SK-N-SH treated with all-trans-retinoic acid at 6 μM for 48 hours (cell line): ENCODE measurements at regions not wholly inside any gene's neighbourhood (a gene's known extent, or its start where the extent isn't known, plus 50 kb on each side); places are given as distances from the start of the nearest gene placed in this dataset.

Experiments used
- ATAC-seq: fragments of 200-7000 bp; cut with Tn5 transposase; 3 replicates; pipeline ENCODE4 v1.9.1; 2020; ENCODE audit warnings: mild to moderate bottlenecking, moderate library complexity
- ARNTL ChIP-seq: fragments of 450-650 bp; formaldehyde crosslinking; IDR thresholded peaks from 2 replicates; pipeline ENCODE4 v1.5.0; 2020; ENCODE audit warnings: low read depth, mild to moderate bottlenecking, moderate library complexity, borderline replicate concordance
- BACH2 ChIP-seq: fragments of 250-450 bp; sonication (Bioruptor Pico); IDR thresholded peaks from 2 replicates; pipeline ENCODE4 v1.9.0; 2021; ENCODE audit warnings: mild to moderate bottlenecking, borderline replicate concordance
- CSDC2 ChIP-seq: fragments of 250-450 bp; sonication (Bioruptor Pico); IDR thresholded peaks from 2 replicates; pipeline ENCODE4 v1.5.0; 2020; ENCODE audit warnings: mild to moderate bottlenecking, moderate library complexity
- CSRNP3 ChIP-seq: fragments of 250-450 bp; sonication (Bioruptor Pico); IDR thresholded peaks from 2 replicates; pipeline ENCODE4 v1.5.1; 2021; ENCODE audit warnings: mild to moderate bottlenecking, moderate library complexity
- ESRRG ChIP-seq: fragments of 250-450 bp; sonication (Bioruptor Pico); IDR thresholded peaks from 2 replicates; pipeline ENCODE4 v1.6.1; 2021; ENCODE audit warnings: mild to moderate bottlenecking
- GLIS3 ChIP-seq: fragments of 250-450 bp; sonication (Bioruptor Pico); IDR thresholded peaks from 2 replicates; pipeline ENCODE4 v1.5.0; 2020; ENCODE audit warnings: mild to moderate bottlenecking, moderate library complexity
- ISL1 ChIP-seq: fragments of 250-450 bp; sonication (Bioruptor Pico); IDR thresholded peaks from 2 replicates; pipeline ENCODE4 v2.1.2; 2022; ENCODE audit warnings: mild to moderate bottlenecking, moderate library complexity
- OSR1 ChIP-seq: fragments of 250-450 bp; sonication (Bioruptor Pico); IDR thresholded peaks from 2 replicates; pipeline ENCODE4 v1.8.0; 2022; ENCODE audit warnings: moderate library complexity, mild to moderate bottlenecking, inconsistent platforms
- PATZ1 ChIP-seq: fragments of 250-450 bp; sonication (Bioruptor Pico); IDR thresholded peaks from 2 replicates; pipeline ENCODE4 v1.8.0; 2020; ENCODE audit warnings: mild to moderate bottlenecking, moderate library complexity, borderline replicate concordance
- POU6F1 ChIP-seq: fragments of 250-450 bp; sonication (Bioruptor Pico); IDR thresholded peaks from 2 replicates; pipeline ENCODE4 v1.8.0; 2021; ENCODE audit warnings: low read depth, mild to moderate bottlenecking, moderate library complexity, borderline replicate concordance
- PPARA ChIP-seq: fragments of 250-450 bp; sonication (Bioruptor Pico); IDR thresholded peaks from 2 replicates; pipeline ENCODE4 v1.5.0; 2020; ENCODE audit warnings: mild to moderate bottlenecking, borderline replicate concordance
- RARB ChIP-seq: fragments of 250-450 bp; sonication (Bioruptor Pico); IDR thresholded peaks from 2 replicates; pipeline ENCODE4 v1.8.0; 2021; ENCODE audit warnings: mild to moderate bottlenecking, moderate library complexity
- SNAI2 ChIP-seq: fragments of 250-450 bp; sonication (Bioruptor Pico); IDR thresholded peaks from 2 replicates; pipeline ENCODE4 v1.5.0; 2020; ENCODE audit warnings: mild to moderate bottlenecking, moderate library complexity
- TCF4 ChIP-seq: fragments of 250-450 bp; sonication (Bioruptor Pico); IDR thresholded peaks from 2 replicates; pipeline ENCODE4 v1.8.0; 2021; ENCODE audit warnings: mild to moderate bottlenecking, moderate library complexity, borderline replicate concordance
- TOX ChIP-seq: fragments of 250-450 bp; sonication (Bioruptor Pico); IDR thresholded peaks from 2 replicates; pipeline ENCODE4 v1.8.0; 2021; ENCODE audit warnings: mild to moderate bottlenecking, moderate library complexity, borderline replicate concordance
- TSHZ2 ChIP-seq: fragments of 250-450 bp; sonication (Bioruptor Pico); IDR thresholded peaks from 2 replicates; pipeline ENCODE4 v1.5.0; 2020; ENCODE audit warnings: mild to moderate bottlenecking, moderate library complexity
- ZC3H10 ChIP-seq: fragments of 250-450 bp; sonication (Bioruptor Pico); IDR thresholded peaks from 2 replicates; pipeline ENCODE4 v1.5.1; 2021; ENCODE audit warnings: mild to moderate bottlenecking, moderate library complexity
- ZFP3 ChIP-seq: fragments of 250-450 bp; sonication (Bioruptor Pico); IDR thresholded peaks from 2 replicates; pipeline ENCODE4 v1.5.0; 2020; ENCODE audit warnings: mild to moderate bottlenecking, moderate library complexity
- ZFP30 ChIP-seq: fragments of 450-650 bp; formaldehyde crosslinking; IDR thresholded peaks from 2 replicates; pipeline ENCODE4 v1.5.0; 2022; ENCODE audit warnings: mild to moderate bottlenecking, moderate library complexity
- ZNF565 ChIP-seq: fragments of 450-650 bp; formaldehyde crosslinking; conservative IDR thresholded peaks from 2 replicates; pipeline ENCODE4 v1.5.0; 2020; ENCODE audit warnings: low read depth, mild to moderate bottlenecking, moderate library complexity
- ZNF70 ChIP-seq: fragments of 450-650 bp; formaldehyde crosslinking; IDR thresholded peaks from 2 replicates; pipeline ENCODE4 v1.5.0; 2020; ENCODE audit warnings: mild to moderate bottlenecking, moderate library complexity
- TF ChIP-seq, protein P1 (sequence below): fragments of 250-450 bp; sonication (Bioruptor Pico); IDR thresholded peaks from 2 replicates; pipeline ENCODE4 v1.5.1; 2020; ENCODE audit warnings: low read depth, mild to moderate bottlenecking, moderate library complexity

DNA sequence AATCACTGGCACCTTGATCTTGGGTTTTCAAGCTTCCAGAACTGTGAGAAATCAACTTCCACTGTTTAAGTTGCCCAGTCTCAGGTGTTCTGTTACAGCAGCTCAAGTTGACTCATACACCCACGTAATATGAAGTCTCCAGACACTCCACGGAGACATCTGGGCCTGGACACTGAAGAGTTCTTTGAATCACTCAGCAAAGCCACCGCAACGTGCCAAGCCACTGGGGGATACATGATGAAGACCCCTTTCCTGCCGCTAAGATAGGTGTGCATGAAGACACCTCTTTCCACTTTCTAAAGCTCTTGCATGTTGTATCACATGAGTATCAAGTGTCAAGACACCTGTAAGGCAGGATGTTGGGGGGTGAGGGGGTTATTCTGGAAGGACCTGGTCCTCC lies 311.7 kb upstream of the RTL1 start:
- no peak for TF ChIP-seq TCF4 (CRISPR knock-in tag)
- TF ChIP-seq PPARA (CRISPR knock-in tag) = no peak
- TF ChIP-seq RARB (CRISPR knock-in tag) = no peak
- TF ChIP-seq ZC3H10 (CRISPR knock-in tag) = no peak
- no peak for TF ChIP-seq POU6F1 (CRISPR knock-in tag)
- TF ChIP-seq ZFP30 = no peak
- TF ChIP-seq BACH2 (CRISPR knock-in tag) = no peak
- no peak for TF ChIP-seq ZNF70 (CRISPR knock-in tag)
- TF ChIP-seq CSRNP3 (CRISPR knock-in tag) = no peak
- no peak for TF ChIP-seq ZNF565
- TF ChIP-seq TSHZ2 (CRISPR knock-in tag) = no peak
- TF ChIP-seq TOX (CRISPR knock-in tag) = no peak
- no peak for TF ChIP-seq OSR1
- TF ChIP-seq ESRRG = no peak
- TF ChIP-seq CSDC2 (CRISPR knock-in tag) = no peak
- no peak for TF ChIP-seq GLIS3
- no peak for TF ChIP-seq ISL1 (CRISPR knock-in tag)
- no peak for ATAC-seq

GRCh38 chr14:101215927-101216326 lies 312.4 kb upstream of the RTL1 start:
- no peak for ATAC-seq

More at GRCh38 chr14:101215927-101216326, 312.4 kb upstream of the RTL1 start:
- TF ChIP-seq CSDC2 (CRISPR knock-in tag) (no peak), ZC3H10 (CRISPR knock-in tag) (no peak), ZNF70 (CRISPR knock-in tag) (no peak), OSR1 (no peak), PATZ1 (CRISPR knock-in tag) (no peak), ZFP30 (no peak), TSHZ2 (CRISPR knock-in tag) (no peak), TCF4 (CRISPR knock-in tag) (no peak), ZFP3 (no peak), SNAI2 (CRISPR knock-in tag) (no peak), ARNTL (CRISPR knock-in tag) (no peak), PPARA (CRISPR knock-in tag) (no peak), RARB (CRISPR knock-in tag) (no peak), TOX (CRISPR knock-in tag) (no peak)
- TF ChIP-seq, protein P1, sequence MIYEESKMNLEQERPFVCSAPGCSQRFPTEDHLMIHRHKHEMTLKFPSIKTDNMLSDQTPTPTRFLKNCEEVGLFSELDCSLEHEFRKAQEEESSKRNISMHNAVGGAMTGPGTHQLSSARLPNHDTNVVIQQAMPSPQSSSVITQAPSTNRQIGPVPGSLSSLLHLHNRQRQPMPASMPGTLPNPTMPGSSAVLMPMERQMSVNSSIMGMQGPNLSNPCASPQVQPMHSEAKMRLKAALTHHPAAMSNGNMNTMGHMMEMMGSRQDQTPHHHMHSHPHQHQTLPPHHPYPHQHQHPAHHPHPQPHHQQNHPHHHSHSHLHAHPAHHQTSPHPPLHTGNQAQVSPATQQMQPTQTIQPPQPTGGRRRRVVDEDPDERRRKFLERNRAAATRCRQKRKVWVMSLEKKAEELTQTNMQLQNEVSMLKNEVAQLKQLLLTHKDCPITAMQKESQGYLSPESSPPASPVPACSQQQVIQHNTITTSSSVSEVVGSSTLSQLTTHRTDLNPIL (CRISPR knock-in tag) = no peak
